Progenitor cell of endocrine pancreas (in vitro differentiated cells): ENCODE measurements at regions not wholly inside any gene's neighbourhood (a gene's known extent, or its start where the extent isn't known, plus 50 kb on each side); places are given as distances from the start of the nearest gene placed in this dataset.

Experiments used
- DNase-seq: peaks from one replicate; pipeline ENCODE4 v3.0.0; 2021; ENCODE audit warnings: low spot score; ENCODE audit not compliant: unreplicated experiment
- H3K27ac Mint-ChIP-seq: 2 replicates; pipeline ENCODE4 v1.8.0; 2021; ENCODE audit warnings: mild to moderate bottlenecking, moderate library complexity, mixed read lengths
- H3K27me3 Mint-ChIP-seq: 2 replicates; pipeline ENCODE4 v1.8.0; 2021; ENCODE audit warnings: mixed read lengths
- H3K36me3 Mint-ChIP-seq: 2 replicates; pipeline ENCODE4 v1.8.0; 2022; ENCODE audit warnings: mixed read lengths; ENCODE audit not compliant: insufficient read depth
- H3K4me1 Mint-ChIP-seq: 2 replicates; pipeline ENCODE4 v1.8.0; 2021; ENCODE audit warnings: low read depth, mixed read lengths
- H3K4me3 Mint-ChIP-seq: 2 replicates; pipeline ENCODE4 v1.8.0; 2021; ENCODE audit warnings: low read depth, mild to moderate bottlenecking, moderate library complexity, mixed read lengths
- H3K9me3 Mint-ChIP-seq: 2 replicates; pipeline ENCODE4 v1.8.0; 2021; ENCODE audit warnings: low read depth, mixed read lengths
- TF ChIP-seq, protein P1 (sequence below): fragments of 200-600 bp; sonication (generic); IDR thresholded peaks from one replicate; pipeline ENCODE4 v1.5.0; 2021; ENCODE audit warnings: antibody characterized with exemption, mild to moderate bottlenecking; ENCODE audit not compliant: unreplicated experiment

DNA sequence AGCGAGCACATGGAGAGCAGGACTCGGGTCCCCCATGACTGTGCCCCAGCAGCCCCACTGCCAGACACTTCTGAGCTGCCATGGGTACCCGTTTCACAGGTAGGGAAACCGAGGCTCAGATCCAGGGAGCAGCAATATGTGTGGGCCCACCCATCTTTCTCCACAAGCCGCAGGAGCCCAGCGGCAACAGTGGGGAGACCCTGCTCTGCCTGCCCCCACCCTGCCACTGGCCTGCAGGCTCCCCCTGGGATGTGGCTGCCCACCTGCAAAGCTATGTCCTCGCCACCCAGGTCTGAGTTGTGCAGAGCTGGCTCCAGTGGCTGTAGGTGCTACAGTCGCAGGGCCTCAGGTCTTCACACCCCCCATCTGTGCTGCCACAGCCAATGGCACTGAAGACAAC lies 50.6 kb upstream of the C1QTNF9B start:
- H3K4me1 Mint-ChIP-seq = no peaks in the 10 kb centered on the region
- H3K9me3 Mint-ChIP-seq = no peaks in the 10 kb centered on the region
- DNase-seq = no peak
- H3K27ac Mint-ChIP-seq = no peak overlapping the region
- no peaks in the 10 kb centered on the region for H3K36me3 Mint-ChIP-seq
- no peak overlapping the region for H3K4me3 Mint-ChIP-seq
- TF ChIP-seq, protein P1, sequence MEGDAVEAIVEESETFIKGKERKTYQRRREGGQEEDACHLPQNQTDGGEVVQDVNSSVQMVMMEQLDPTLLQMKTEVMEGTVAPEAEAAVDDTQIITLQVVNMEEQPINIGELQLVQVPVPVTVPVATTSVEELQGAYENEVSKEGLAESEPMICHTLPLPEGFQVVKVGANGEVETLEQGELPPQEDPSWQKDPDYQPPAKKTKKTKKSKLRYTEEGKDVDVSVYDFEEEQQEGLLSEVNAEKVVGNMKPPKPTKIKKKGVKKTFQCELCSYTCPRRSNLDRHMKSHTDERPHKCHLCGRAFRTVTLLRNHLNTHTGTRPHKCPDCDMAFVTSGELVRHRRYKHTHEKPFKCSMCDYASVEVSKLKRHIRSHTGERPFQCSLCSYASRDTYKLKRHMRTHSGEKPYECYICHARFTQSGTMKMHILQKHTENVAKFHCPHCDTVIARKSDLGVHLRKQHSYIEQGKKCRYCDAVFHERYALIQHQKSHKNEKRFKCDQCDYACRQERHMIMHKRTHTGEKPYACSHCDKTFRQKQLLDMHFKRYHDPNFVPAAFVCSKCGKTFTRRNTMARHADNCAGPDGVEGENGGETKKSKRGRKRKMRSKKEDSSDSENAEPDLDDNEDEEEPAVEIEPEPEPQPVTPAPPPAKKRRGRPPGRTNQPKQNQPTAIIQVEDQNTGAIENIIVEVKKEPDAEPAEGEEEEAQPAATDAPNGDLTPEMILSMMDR = no peak
- no peaks in the 10 kb centered on the region for H3K27me3 Mint-ChIP-seq

DNA sequence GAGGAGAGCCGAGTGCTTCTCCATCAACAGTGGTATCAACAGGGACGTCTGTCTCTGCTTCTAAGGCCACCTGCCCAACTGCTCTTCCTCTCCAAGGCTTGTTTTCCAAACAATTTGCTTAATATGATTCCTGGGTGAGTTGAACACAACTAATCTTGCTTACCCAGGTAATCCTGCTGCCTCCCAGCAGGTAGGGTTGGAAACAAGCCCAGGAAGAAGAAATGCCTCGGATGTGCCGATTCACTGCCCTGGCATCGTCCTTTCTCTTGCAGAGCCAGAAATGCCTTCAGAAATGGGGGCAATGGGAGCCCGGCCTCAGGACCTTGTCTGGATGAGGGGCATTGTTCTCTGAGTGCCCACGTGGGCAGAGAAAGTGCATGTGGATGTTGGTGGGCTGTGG lies 51.9 kb upstream of the C1QTNF9B start:
- H3K9me3 Mint-ChIP-seq = no peaks in the 10 kb centered on the region
- TF ChIP-seq, protein P1 = no peak
- H3K4me3 Mint-ChIP-seq = no peak overlapping the region
- no peaks in the 10 kb centered on the region for H3K36me3 Mint-ChIP-seq
- DNase-seq = no peak
- H3K27me3 Mint-ChIP-seq = no peaks in the 10 kb centered on the region
- no peaks in the 10 kb centered on the region for H3K4me1 Mint-ChIP-seq
- H3K27ac Mint-ChIP-seq = no peak overlapping the region

DNA sequence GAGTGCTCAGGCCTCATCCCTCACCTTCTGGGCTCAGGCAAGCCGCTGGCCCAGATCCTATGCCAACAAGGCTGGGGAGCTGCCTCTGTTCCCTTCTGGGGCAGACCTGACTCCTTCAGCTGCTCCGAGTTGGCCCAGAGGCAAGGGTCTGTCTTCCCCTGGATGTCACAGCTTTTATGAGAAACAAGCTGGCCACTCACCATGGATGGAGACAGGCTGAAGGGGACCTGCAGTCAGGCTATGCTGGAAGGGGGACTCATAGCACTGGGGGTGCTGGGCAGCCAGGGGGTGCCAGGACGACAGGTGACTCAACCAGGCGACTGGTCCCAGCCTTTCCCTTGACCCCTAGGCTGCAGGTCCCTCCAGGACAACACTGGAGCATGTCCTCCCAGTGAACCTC lies 52.4 kb upstream of the C1QTNF9B start:
- no peaks in the 10 kb centered on the region for H3K4me1 Mint-ChIP-seq
- peaks cover 5% of the 10 kb centered on the region for H3K27me3 Mint-ChIP-seq
- H3K36me3 Mint-ChIP-seq = no peaks in the 10 kb centered on the region
- H3K4me3 Mint-ChIP-seq = no peak overlapping the region
- TF ChIP-seq, protein P1 = no peak
- H3K9me3 Mint-ChIP-seq = no peaks in the 10 kb centered on the region
- DNase-seq = no peak
- H3K27ac Mint-ChIP-seq = no peak overlapping the region

DNA sequence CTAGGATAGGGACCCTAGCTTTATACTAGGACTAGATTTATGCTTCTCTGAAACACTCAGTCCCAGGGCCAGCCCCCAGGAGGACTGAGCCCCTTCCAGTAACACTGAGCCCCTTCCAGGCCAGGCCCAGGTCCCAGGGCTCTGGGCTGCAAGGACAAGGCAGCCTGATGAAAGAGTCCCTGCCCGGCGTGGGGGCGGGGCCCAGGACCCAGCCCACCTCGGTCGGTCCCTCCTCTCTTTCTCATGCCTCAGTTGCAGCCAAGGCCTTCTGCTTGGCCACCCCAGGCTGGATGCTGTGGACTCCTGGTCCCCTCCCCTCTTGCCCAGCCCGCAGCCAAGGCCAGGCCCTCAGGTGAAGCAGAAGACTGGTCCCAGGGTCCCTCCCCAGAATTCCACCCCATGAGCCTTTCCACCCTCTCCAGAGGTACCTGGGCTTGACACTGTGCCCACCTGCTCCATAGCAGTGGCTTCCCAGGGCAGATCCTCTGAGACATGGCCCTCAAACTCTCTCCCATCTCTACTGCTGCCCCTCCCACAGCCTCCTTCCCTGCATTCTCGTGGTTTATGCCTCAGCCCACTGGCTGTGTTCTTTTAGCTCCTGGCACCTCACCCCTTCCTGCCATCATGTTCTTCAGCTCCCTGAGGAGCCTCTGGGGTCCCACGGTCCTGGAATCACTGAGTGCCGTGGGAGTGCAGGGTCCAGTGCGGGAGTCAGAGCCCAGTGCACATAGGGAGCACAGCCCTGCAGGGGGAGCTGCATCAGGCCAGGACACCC lies 53.6 kb upstream of the C1QTNF9B start:
- Mint-ChIP-seq H3K27ac (no peak overlapping the region), H3K36me3 (no peaks in the 10 kb centered on the region), H3K27me3 (peaks cover 14% of the 10 kb centered on the region), H3K4me3 (no peak overlapping the region), H3K9me3 (no peaks in the 10 kb centered on the region), H3K4me1 (no peaks in the 10 kb centered on the region)
- TF ChIP-seq, protein P1 = no peak
- no peak for DNase-seq

DNA sequence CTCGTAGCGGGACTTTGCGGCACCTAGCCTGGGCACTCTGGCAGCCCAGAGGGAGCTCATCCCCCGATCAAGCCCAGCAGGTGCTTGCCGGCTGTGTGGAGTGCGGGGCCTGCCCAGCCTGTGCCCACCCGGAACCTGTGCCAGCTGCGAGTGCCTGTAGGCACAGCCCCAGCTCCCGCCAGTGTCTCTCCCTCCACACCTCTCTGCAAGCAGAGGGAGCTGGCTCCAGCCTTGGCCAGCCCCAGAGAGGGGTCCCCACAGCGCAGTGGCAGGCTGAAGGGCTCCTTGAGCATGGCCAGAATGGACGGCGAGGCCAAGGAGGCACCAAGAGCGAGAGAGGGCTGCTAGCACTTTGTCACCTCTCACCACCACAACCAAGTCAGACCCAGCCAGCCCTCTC lies 55.5 kb upstream of the C1QTNF9B start:
- TF ChIP-seq, protein P1 = no peak
- Mint-ChIP-seq H3K27ac (no peak overlapping the region), H3K9me3 (no peaks in the 10 kb centered on the region), H3K4me1 (no peaks in the 10 kb centered on the region), H3K36me3 (no peaks in the 10 kb centered on the region), H3K27me3 (peaks cover 17% of the 10 kb centered on the region), H3K4me3 (no peak overlapping the region)
- DNase-seq = no peak
